ENCODE measurements at regions not wholly inside any gene's neighbourhood (a gene's known extent, or its start where the extent isn't known, plus 50 kb on each side); places are given as distances from the start of the nearest gene placed in this dataset.

DNA sequence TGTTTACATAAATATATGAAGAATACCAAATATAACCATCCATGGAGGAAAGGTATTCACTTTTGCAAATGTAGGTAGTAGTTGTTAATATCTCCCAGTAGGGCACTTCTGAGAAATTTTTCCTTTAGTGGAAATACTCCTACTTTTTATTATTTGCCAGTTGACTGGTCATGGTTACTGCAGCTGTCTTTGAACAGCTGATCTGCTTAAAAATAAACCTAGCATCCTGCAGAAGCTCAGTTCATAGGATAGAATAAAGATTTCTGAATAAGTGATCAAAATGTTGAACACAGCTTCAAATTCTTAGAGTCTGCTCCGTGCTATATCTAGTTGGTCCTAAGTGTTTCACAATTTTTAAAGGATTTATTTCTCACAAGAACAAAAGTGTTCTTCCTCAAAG lies 270.7 kb upstream of the TRPC7 start:
- Histone ChIP-seq H3K9me3 (ENCODE audit: control insufficient read depth, insufficient read depth, low read length) (no peaks in the 10 kb centered on the region), H3K9me2 (replicated peaks; ENCODE audit: control insufficient read depth, low read length) (no peaks in the 10 kb centered on the region), H3K79me2 (ENCODE audit: control insufficient read depth, low read length) (no peaks in the 10 kb centered on the region), H3K27ac (ENCODE audit: low read depth, low read length) (no peak overlapping the region), H3F3A (ENCODE audit: control insufficient read depth, insufficient read depth) (no peaks in the 10 kb centered on the region), H3K27me3 (ENCODE audit: control insufficient read depth, low read length) (peaks cover 4% of the 10 kb centered on the region; the same call in 1 of the 2 replicates), H3K4me2 (ENCODE audit: low read length) (no peak overlapping the region), H3K4me1 (ENCODE audit: control insufficient read depth, low read length) (no peaks in the 10 kb centered on the region), H4K20me1 (ENCODE audit: control insufficient read depth, insufficient read depth, low read depth, low read length) (no peaks in the 10 kb centered on the region), H3K36me3 (ENCODE audit: control insufficient read depth, low read length) (no peaks in the 10 kb centered on the region), H3K4me3 (ENCODE audit: low read length) (no peak overlapping the region)
- TF ChIP-seq EZH2phosphoT487 (IDR thresholded peaks at IDR 0.05; ENCODE audit: borderline replicate concordance, low read length): no peak
- TF ChIP-seq, protein P1, sequence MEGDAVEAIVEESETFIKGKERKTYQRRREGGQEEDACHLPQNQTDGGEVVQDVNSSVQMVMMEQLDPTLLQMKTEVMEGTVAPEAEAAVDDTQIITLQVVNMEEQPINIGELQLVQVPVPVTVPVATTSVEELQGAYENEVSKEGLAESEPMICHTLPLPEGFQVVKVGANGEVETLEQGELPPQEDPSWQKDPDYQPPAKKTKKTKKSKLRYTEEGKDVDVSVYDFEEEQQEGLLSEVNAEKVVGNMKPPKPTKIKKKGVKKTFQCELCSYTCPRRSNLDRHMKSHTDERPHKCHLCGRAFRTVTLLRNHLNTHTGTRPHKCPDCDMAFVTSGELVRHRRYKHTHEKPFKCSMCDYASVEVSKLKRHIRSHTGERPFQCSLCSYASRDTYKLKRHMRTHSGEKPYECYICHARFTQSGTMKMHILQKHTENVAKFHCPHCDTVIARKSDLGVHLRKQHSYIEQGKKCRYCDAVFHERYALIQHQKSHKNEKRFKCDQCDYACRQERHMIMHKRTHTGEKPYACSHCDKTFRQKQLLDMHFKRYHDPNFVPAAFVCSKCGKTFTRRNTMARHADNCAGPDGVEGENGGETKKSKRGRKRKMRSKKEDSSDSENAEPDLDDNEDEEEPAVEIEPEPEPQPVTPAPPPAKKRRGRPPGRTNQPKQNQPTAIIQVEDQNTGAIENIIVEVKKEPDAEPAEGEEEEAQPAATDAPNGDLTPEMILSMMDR (IDR thresholded peaks at IDR 0.05; ENCODE audit: low read depth, low read length, poor library complexity, severe bottlenecking): no peak

DNA sequence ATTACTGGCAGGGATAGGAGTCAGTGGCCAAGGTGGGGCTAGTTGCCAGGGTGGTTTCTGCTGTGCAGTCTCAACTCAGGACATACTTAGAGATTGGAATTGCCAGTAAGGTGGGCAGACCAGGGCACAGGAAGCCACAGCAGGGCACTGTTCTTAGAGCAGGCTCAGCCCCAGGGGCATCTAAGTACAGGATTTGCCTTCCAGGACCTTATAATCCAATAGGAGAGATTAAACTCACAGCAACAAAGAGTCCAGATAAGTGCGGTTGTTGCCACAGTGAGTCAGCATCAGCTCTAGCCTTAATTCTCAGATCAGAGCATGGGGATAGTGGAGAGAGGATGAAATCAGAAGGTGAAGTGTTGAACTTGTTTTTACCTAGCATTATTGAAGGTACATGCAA lies 265.8 kb upstream of the TRPC7 start:
- Histone ChIP-seq H3K27ac (ENCODE audit: low read depth, low read length) (no peak overlapping the region), H3K4me1 (ENCODE audit: control insufficient read depth, low read length) (no peaks in the 10 kb centered on the region), H3K4me3 (ENCODE audit: low read length) (no peak overlapping the region), H4K20me1 (ENCODE audit: control insufficient read depth, insufficient read depth, low read depth, low read length) (no peaks in the 10 kb centered on the region), H3K27me3 (ENCODE audit: control insufficient read depth, low read length) (peaks cover 4% of the 10 kb centered on the region; the same call in 1 of the 2 replicates), H3K9me2 (replicated peaks; ENCODE audit: control insufficient read depth, low read length) (no peaks in the 10 kb centered on the region), H3K9me3 (ENCODE audit: control insufficient read depth, insufficient read depth, low read length) (no peaks in the 10 kb centered on the region), H3K36me3 (ENCODE audit: control insufficient read depth, low read length) (no peaks in the 10 kb centered on the region), H3K79me2 (ENCODE audit: control insufficient read depth, low read length) (no peaks in the 10 kb centered on the region), H3K4me2 (ENCODE audit: low read length) (no peak overlapping the region), H3F3A (ENCODE audit: control insufficient read depth, insufficient read depth) (no peaks in the 10 kb centered on the region)
- no peak for TF ChIP-seq EZH2phosphoT487 (IDR thresholded peaks at IDR 0.05; ENCODE audit: borderline replicate concordance, low read length)
- TF ChIP-seq, protein P1 (IDR thresholded peaks at IDR 0.05; ENCODE audit: low read depth, low read length, poor library complexity, severe bottlenecking): no peak

DNA sequence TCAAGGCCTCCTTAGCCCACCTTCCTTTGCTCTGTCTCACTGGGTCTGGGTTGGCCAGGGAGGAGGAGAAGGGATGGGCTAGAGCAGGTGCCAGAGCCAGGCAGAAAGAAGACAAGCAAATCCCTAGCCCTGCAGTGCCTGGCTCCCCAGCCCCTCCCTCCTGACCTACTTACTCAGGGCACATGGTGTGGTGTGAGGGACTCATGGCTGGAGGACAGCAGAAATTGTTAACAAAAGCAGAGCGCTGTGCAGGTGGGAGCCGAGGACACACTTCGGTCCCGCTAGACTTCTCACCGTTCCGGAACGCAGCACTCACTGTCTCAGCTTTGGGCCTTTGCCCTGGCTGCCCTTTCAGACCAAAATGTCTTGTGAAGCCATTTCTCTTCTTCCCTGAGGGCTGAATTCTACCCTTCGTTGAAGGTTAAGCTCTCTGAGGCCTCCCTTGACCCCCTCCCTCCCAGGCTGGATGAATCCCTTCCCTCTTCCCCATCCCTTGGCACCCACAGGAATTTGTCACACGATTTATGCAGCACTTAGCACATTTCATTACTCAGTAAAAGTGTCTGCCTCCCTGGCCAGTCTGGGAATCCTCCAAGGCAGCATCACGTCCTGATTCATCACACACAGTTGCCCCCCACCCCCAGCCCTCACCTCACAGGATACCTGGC lies 263.9 kb upstream of the TRPC7 start:
- no peaks in the 10 kb centered on the region for H3K36me3 ChIP-seq (ENCODE audit: control insufficient read depth, low read length)
- H3K9me2 ChIP-seq (replicated peaks; ENCODE audit: control insufficient read depth, low read length): no peaks in the 10 kb centered on the region
- no peaks in the 10 kb centered on the region for H3K79me2 ChIP-seq (ENCODE audit: control insufficient read depth, low read length)
- no peaks in the 10 kb centered on the region for H3K9me3 ChIP-seq (ENCODE audit: control insufficient read depth, insufficient read depth, low read length)
- TF ChIP-seq EZH2phosphoT487 (IDR thresholded peaks at IDR 0.05; ENCODE audit: borderline replicate concordance, low read length): no peak
- TF ChIP-seq, protein P1 (IDR thresholded peaks at IDR 0.05; ENCODE audit: low read depth, low read length, poor library complexity, severe bottlenecking): no peak
- no peak overlapping the region for H3K4me3 ChIP-seq (ENCODE audit: low read length)
- H3K4me2 ChIP-seq (ENCODE audit: low read length): no peak overlapping the region
- no peak overlapping the region for H3K27ac ChIP-seq (ENCODE audit: low read depth, low read length)
- H3F3A ChIP-seq (ENCODE audit: control insufficient read depth, insufficient read depth): no peaks in the 10 kb centered on the region
- H3K4me1 ChIP-seq (ENCODE audit: control insufficient read depth, low read length): no peaks in the 10 kb centered on the region
- no peaks in the 10 kb centered on the region for H4K20me1 ChIP-seq (ENCODE audit: control insufficient read depth, insufficient read depth, low read depth, low read length)
- H3K27me3 ChIP-seq (ENCODE audit: control insufficient read depth, low read length): peaks cover 3% of the 10 kb centered on the region; the same call in 1 of the 2 replicates

Data from DOHH2 (cell line).